ENCODE measurements at regions not wholly inside any gene's neighbourhood (a gene's known extent, or its start where the extent isn't known, plus 50 kb on each side); places are given as distances from the start of the nearest gene placed in this dataset.

DNA sequence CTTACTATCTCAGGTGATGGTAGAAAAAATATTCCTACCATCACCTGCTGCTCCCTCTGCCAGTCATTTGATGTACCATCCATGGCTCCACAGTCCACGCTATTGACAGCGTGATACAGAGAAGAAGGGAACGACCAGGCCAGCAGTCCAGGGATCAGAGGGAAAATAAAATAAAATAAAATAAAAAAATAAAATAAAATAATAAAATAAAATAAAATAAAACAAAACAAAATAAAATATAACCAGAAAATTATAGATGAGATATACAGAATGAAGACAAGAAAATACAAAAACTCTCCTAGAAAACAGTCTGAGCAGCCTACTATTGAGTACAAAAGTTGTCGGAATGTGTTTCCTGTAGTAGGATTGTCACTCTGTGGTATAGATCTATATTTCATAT, 619.4 kb upstream of the TMPRSS15 start:
- TF ChIP-seq, protein P1, sequence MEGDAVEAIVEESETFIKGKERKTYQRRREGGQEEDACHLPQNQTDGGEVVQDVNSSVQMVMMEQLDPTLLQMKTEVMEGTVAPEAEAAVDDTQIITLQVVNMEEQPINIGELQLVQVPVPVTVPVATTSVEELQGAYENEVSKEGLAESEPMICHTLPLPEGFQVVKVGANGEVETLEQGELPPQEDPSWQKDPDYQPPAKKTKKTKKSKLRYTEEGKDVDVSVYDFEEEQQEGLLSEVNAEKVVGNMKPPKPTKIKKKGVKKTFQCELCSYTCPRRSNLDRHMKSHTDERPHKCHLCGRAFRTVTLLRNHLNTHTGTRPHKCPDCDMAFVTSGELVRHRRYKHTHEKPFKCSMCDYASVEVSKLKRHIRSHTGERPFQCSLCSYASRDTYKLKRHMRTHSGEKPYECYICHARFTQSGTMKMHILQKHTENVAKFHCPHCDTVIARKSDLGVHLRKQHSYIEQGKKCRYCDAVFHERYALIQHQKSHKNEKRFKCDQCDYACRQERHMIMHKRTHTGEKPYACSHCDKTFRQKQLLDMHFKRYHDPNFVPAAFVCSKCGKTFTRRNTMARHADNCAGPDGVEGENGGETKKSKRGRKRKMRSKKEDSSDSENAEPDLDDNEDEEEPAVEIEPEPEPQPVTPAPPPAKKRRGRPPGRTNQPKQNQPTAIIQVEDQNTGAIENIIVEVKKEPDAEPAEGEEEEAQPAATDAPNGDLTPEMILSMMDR (conservative IDR thresholded peaks at IDR 0.05 in 1 of 2, IDR thresholded peaks at IDR 0.05 in 1 of 2; ENCODE audit: extremely low read depth in 1 of 2, insufficient read depth in 1 of 2, low read depth in 1 of 2, low read length in 2 of 2), result no peak
- TF ChIP-seq EZH2 (IDR thresholded peaks at IDR 0.05; ENCODE audit: borderline replicate concordance, low read length), result no peak

Data from mammary epithelial cell (primary cell).